Neutrophil (primary cell): ENCODE measurements at regions not wholly inside any gene's neighbourhood (a gene's known extent, or its start where the extent isn't known, plus 50 kb on each side); places are given as distances from the start of the nearest gene placed in this dataset.

ENCODE experiments used
- H3K27ac ChIP-seq: fragments of 200-600 bp; sonication (generic); 2 replicates; pipeline ENCODE4 v1.5.1; 2016; ENCODE audit warnings: mild to moderate bottlenecking, moderate library complexity
- H3K27me3 ChIP-seq: fragments of 200-600 bp; sonication (generic); 2 replicates; pipeline ENCODE4 v1.6.0; 2016; ENCODE audit warnings: mild to moderate bottlenecking
- H3K36me3 ChIP-seq: fragments of 200-600 bp; sonication (generic); 2 replicates; pipeline ENCODE4 v1.5.1; 2017
- H3K4me1 ChIP-seq, 2 experiments: fragments of 200-600 bp in 1 of 2; sonication (generic) in 1 of 2; 1 replicate in 1 of 2; 2 replicates in 1 of 2; pipeline versions ENCODE4 v1.5.1 to v1.6.1; 2013 to 2016; ENCODE audit warnings: low read depth in 1 of 2, low read length in 1 of 2, mild to moderate bottlenecking in 1 of 2, moderate library complexity in 1 of 2; ENCODE audit not compliant: control insufficient read depth in 1 of 2, insufficient read depth in 1 of 2
- H3K4me3 ChIP-seq, 2 experiments: fragments of 200-600 bp in 1 of 2; sonication (generic) in 1 of 2; 1 replicate in 1 of 2; 2 replicates in 1 of 2; pipeline ENCODE4 v1.5.1; 2013 to 2016; ENCODE audit warnings: low read depth in 1 of 2, low read length in 1 of 2, mild to moderate bottlenecking in 1 of 2, moderate library complexity in 1 of 2
- H3K9me3 ChIP-seq: fragments of 200-600 bp; sonication (generic); 2 replicates; pipeline ENCODE4 v1.5.1; 2016
- CTCF ChIP-seq: fragments of 200-600 bp; sonication (generic); IDR thresholded peaks from 2 replicates; pipeline ENCODE4 v1.5.1; 2016; ENCODE audit warnings: antibody characterized with exemption

- Histone ChIP-seq H3K9me3 (no peaks in the 10 kb centered on the region), H3K27ac (no peak overlapping the region), H3K4me1 (no peaks in the 10 kb centered on the region), H3K4me3 (no peak overlapping the region), H3K36me3 (no peaks in the 10 kb centered on the region), H3K27me3 (no peaks in the 10 kb centered on the region)
- TF ChIP-seq CTCF, result no peak
Observed at GRCh38 chr2:59502981-59503380, 1050.5 kb downstream of the BCL11A start.

DNA sequence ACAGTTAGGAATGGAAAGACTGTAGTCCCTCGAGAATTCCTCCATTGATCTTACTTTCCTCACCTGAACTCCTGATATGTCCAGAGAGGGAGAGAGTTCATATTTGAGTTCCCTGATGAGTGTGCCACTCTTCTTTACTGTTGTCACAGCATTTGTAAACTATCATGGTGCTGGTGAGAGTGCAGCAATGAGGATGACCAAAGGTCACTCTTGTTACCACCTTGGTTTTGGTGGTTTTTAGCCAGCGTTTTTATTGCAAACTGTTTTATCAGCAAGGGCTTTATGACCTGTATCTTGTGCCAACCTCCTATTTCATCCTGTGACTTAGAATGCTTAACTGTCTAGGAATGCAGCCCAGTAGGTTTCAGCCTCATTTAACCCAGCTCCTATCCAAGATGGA is 1062.5 kb downstream of the BCL11A start:
- H3K9me3 ChIP-seq, result no peaks in the 10 kb centered on the region
- no peak for TF ChIP-seq CTCF
- H3K4me3 ChIP-seq, result no peak overlapping the region
- no peak overlapping the region for H3K27ac ChIP-seq
- H3K27me3 ChIP-seq, result no peaks in the 10 kb centered on the region
- no peaks in the 10 kb centered on the region for H3K36me3 ChIP-seq
- H3K4me1 ChIP-seq, result peaks cover 5 to 7% of the 10 kb centered on the region in 2 experiments

DNA sequence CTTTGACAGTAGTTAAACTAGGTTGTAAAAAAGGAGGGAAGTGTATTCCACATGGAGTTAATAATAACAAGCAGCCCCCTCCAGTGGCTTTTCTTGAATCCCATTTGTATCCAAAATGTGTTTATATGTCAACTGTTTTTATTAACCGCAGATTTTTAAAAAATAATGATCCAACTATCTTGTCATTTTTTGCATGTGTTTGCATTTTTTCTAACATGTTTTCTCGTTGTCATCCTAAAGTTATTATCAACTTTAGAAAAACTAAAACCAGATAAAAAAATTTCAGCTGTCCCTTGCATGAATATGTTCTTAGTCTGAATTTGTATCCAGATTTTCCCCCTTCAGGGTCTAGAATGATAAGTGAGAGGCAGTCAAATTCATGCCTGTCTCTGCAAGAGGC is 1063.3 kb downstream of the BCL11A start:
- peaks cover 5 to 7% of the 10 kb centered on the region in 2 experiments for H3K4me1 ChIP-seq
- H3K4me3 ChIP-seq, result no peak overlapping the region
- H3K27ac ChIP-seq, result no peak overlapping the region
- no peaks in the 10 kb centered on the region for H3K36me3 ChIP-seq
- no peaks in the 10 kb centered on the region for H3K9me3 ChIP-seq
- no peak for TF ChIP-seq CTCF
- no peaks in the 10 kb centered on the region for H3K27me3 ChIP-seq

- peaks cover 5 to 7% of the 10 kb centered on the region in 2 experiments for H3K4me1 ChIP-seq
- no peak overlapping the region for H3K27ac ChIP-seq
- no peaks in the 10 kb centered on the region for H3K36me3 ChIP-seq
- no peaks in the 10 kb centered on the region for H3K27me3 ChIP-seq
- TF ChIP-seq CTCF, result no peak
- no peak overlapping the region for H3K4me3 ChIP-seq
- no peaks in the 10 kb centered on the region for H3K9me3 ChIP-seq
Observed at GRCh38 chr2:59484673-59485072, 1068.8 kb downstream of the BCL11A start.

GRCh38 chr2:59463426-59463825 is 1090.0 kb downstream of the BCL11A start:
- H3K27ac ChIP-seq, result no peak overlapping the region
- no peak for TF ChIP-seq CTCF
- H3K27me3 ChIP-seq, result no peaks in the 10 kb centered on the region
- H3K9me3 ChIP-seq, result no peaks in the 10 kb centered on the region
- H3K4me1 ChIP-seq, result no peaks in the 10 kb centered on the region
- H3K36me3 ChIP-seq, result no peaks in the 10 kb centered on the region
- no peak overlapping the region for H3K4me3 ChIP-seq
